WTC11 (cell line): ENCODE measurements at regions not wholly inside any gene's neighbourhood (a gene's known extent, or its start where the extent isn't known, plus 50 kb on each side); places are given as distances from the start of the nearest gene placed in this dataset.

Experiments used
- FOXJ3 ChIP-seq: sonication (generic); formaldehyde crosslinking; IDR thresholded peaks from 2 replicates; pipeline ENCODE4 v1.9.0; 2021; ENCODE audit warnings: missing genetic modification reagents, mild to moderate bottlenecking, borderline replicate concordance
- PRRX2 ChIP-seq: fragments of 250-450 bp; sonication (Bioruptor Pico); IDR thresholded peaks from 2 replicates; pipeline ENCODE4 v1.8.0; 2021; ENCODE audit warnings: mild to moderate bottlenecking
- TF ChIP-seq, protein P1 (sequence below): fragments of 250-450 bp; sonication (Bioruptor Pico); IDR thresholded peaks from 2 replicates; pipeline ENCODE4 v2.1.2; 2022; ENCODE audit warnings: mild to moderate bottlenecking, moderate library complexity

- TF ChIP-seq PRRX2: no peak
- TF ChIP-seq FOXJ3 (CRISPR knock-in tag): no peak
- TF ChIP-seq, protein P1, sequence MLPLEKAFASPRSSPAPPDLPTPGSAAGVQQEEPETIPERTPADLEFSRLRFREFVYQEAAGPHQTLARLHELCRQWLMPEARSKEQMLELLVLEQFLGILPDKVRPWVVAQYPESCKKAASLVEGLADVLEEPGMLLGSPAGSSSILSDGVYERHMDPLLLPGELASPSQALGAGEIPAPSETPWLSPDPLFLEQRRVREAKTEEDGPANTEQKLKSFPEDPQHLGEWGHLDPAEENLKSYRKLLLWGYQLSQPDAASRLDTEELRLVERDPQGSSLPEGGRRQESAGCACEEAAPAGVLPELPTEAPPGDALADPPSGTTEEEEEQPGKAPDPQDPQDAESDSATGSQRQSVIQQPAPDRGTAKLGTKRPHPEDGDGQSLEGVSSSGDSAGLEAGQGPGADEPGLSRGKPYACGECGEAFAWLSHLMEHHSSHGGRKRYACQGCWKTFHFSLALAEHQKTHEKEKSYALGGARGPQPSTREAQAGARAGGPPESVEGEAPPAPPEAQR (CRISPR knock-in tag): no peak
Measured at GRCh38 chr21:15667819-15668218, 62.0 kb upstream of the USP25 start.
